Right forelimb (tissue), 1 donor: ENCODE measurements at regions not wholly inside any gene's neighbourhood (a gene's known extent, or its start where the extent isn't known, plus 50 kb on each side); places are given as distances from the start of the nearest gene placed in this dataset.
A peak's percentile ranks its signal among the peaks of the same experiment; 100 is the strongest.

ENCODE experiments used
- DNase-seq: peaks from one replicate; pipeline ENCODE4 v3.0.0-alpha.2; 2018

DNA sequence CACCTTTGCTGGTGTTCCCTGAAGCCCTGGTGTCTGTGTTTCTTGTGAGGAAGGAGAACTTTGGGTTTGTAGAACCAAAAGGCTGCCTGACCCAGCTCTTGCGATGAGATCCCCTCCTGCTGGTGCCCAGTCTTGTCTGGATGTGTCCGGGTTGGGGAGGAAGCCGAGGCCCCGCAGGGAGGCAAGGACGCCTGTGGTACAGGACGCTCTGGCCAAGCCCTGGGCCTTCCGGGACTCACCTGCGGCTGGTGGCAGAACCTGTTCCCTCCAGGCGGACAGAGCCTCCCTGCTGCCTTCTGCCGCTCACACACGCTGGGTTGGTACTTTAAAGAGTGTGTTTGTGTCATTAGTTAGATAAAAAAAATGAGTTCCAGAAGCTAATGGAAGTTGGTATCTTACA, 616.2 kb downstream of the GALR1 start:
- DNase-seq: no peak

- DNase-seq: no peak
Measured at GRCh38 chr18:77866351-77866750, 616.7 kb downstream of the GALR1 start.

DNA sequence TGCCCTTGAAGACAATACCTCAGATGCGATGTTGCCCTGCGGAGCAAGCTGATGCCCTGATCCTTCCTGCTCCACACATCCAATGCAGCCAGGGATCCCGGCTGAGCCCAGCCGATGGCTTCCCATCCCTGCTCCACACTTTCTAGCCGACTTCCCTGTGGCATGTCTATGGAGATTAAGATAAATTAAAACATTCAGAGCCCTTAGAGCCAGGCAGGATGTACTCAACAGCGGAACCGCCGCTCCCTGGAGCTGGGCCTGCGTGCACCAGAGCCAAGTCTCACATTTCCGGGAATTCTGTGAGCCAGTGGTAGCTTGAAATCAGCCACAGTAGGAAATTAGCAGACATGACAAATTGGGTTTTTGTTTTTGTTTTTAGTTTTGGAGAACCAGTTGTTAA, 620.6 kb downstream of the GALR1 start:
- DNase-seq: peak; percentile 63

DNA sequence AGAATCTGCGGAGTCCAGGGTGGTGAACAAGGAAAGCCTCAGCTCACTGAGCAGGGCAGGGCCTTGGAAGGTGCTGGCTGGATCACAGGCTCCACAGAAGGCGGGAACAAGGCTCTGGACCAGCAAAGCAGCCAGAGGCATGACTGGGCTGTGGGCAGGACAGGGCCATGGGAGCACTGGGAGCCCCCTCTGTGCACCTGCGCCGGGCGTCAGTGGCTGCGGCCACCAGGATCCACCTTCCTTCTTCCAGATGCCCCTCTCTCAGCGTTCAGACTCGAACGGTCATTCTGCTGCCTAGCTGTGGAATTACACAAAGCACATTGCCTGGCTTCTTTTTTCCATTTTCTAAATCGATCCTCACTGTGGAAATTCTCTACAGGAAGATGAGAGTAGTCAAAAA, 621.2 kb downstream of the GALR1 start:
- no peak for DNase-seq

DNA sequence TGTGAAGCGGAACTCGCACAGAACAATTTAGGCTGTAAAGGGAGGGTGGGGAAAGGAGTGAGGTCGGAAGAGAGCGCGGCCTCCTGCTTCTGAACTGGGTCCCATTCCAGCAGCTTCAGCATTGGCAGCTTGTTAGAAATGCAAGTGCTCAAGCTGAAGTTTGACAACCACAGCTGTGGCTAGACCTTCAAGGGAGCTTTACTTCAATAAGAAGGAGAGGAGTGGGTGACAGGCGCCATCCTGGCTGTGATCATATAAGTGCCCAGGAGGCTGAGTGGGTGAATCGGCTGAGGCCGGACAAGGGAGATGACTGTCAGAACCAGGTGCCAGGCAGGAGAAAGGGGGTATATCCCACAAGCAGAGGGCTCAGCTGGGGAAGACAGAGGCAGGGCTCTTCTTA, 622.5 kb downstream of the GALR1 start:
- DNase-seq: no peak

- DNase-seq: no peak
Measured at GRCh38 chr18:77876319-77876865, 626.7 kb downstream of the GALR1 start.

- DNase-seq: no peak
Measured at GRCh38 chr18:77879829-77880228, 630.2 kb downstream of the GALR1 start.

- DNase-seq: no peak
Measured at GRCh38 chr18:77884454-77884853, 634.8 kb downstream of the GALR1 start.

DNA sequence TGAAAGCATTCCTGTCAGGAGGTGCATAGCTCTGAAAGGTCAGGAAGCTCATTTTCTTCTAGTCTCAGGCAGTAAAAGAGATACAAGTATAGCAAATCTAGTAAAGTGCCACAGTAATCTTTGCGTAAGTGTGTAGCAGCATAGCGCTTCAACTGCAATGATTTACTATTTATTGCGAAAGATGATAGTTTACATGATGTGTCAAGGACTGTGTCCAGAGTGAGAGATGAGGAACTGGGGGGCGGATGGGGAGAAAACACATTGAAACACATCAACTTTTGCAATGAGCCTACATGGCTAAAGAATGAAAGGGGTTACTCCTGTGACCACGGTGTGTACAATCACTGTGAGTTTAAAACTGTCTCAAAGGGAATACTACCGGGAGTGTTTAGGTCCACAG, 644.4 kb downstream of the GALR1 start:
- no peak for DNase-seq

DNA sequence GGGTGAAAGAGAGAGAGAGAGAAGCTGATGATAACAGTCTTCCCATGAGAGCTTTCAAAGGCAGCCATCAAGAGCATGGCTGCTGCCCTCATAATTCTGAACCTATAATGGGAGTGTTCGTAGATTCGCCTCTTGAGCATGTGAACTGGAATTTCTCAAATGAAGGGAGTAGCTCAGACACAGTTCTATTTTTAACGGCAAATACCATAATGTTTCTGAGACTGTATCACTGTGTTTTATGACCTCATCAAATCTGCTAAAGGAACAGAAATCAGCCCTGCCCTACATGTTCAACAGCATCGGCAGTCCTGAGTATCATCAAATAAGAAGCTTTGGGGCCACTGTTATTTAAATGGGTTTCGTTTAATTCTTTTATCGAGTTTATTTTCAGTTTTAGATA, 645.6 kb downstream of the GALR1 start:
- no peak for DNase-seq

GRCh38 chr18:77896586-77897252, 647.1 kb downstream of the GALR1 start:
- DNase-seq: no peak

GRCh38 chr18:77897606-77898005, 648.0 kb downstream of the GALR1 start:
- no peak for DNase-seq

DNA sequence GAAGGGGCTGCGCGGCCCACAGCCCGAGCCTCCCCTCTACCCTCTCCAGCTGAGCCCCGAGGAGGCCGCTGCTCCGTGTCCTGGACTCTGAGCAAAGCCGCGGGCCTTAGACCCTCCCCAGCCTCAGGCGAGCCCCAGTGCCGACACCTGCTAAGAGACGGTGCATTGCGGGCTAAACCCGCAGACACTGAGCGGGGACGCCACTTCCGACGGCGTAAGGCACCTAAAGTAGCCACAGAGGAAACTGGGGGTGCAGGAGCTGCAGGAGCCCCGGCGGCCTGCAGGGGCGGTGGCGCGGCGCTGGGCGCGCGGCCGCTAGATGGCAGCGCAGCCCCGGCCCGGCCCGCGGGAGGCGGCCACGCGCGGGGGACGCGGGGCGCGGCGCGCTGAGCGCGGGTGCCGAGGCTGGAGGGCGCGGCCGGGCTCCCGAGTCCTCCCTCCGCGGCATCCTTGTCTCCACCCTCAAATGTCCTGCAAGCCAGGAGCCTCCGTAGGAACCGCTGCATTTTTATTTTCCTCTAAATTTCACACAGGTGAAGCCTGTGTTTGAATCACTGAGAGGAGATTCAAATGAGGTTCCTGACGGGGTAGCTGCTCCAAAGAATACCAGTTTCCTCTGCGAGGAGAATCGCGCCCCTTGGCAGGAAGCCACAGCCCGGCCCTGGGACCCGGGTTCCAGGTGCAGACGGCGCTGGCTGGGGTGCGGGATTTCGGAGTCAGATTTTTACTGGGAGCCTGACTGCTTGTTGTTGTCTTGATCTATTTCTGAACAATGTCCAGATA, 650.5 kb downstream of the GALR1 start:
- peak; percentile 67 for DNase-seq

DNA sequence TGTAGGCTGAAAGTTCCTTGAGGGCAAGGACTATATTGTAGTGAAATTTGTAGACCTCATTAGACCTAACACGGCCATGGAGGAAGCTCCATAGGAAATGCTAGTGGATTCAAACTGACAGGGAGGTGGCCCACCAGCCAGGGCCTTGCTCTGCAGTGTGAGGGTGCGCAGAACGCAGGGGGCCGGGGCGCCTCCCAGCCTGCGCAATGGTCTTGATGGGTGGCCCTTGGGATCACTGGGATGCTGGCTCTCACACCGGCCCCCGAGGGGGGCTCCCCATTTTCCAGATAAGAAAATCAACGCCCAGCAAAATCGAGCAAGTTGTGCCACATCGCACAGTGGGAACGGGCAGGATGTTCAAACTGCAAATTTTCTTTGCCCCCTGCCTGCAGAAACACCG, 655.4 kb downstream of the GALR1 start:
- DNase-seq: no peak

GRCh38 chr18:77905449-77906055, 655.9 kb downstream of the GALR1 start:
- no peak for DNase-seq

- no peak for DNase-seq
Measured at GRCh38 chr18:77906103-77906892, 656.6 kb downstream of the GALR1 start.

DNA sequence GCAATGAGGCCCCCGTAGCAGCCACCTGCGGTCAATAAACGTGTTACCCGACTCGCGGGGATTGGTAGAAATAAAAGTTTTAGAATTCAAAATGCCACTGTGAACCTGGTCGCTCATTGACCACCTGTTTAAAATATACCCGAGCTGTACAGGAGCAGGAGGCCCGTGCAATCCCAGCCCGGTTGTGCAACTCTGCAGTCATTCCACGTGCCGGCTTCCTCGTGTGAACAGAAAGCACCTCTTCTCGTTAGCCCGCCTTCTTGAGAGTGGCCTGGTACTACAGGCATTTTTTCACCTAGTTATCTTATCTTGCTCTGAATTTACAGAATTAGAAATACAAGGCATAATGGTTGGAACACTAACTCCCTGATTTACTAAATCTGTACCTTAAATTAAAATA, 660.7 kb downstream of the GALR1 start:
- DNase-seq: no peak

DNA sequence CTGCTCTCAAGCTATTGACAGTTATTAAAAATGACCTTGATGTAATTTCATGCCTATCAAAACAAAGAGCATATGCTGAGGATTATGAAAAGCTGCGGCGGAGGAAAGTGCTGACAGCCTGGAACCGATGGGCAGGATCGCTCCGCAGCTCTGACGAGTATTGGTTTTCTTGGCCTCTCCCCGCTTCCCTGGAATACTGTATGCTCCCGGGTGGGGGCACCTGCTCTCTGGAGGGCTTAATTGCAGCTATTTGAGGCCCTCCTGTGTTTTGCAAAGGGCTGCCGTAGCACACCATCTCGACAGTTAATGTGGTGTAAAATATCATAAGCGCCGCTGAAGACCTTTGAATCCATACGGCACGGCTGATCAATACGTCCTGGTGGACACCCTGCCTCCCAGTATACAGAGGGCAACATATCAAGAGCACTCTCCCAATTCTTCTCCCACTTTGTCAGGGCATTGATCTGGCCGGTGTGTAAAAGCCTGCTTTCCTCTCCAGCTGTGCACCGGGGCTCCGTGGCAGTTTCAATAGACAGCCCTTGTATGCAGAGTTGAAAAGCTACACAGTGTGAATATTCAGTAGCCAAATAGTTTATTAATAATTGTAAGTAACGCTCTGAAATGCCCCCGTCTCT, 662.4 kb downstream of the GALR1 start:
- no peak for DNase-seq

DNA sequence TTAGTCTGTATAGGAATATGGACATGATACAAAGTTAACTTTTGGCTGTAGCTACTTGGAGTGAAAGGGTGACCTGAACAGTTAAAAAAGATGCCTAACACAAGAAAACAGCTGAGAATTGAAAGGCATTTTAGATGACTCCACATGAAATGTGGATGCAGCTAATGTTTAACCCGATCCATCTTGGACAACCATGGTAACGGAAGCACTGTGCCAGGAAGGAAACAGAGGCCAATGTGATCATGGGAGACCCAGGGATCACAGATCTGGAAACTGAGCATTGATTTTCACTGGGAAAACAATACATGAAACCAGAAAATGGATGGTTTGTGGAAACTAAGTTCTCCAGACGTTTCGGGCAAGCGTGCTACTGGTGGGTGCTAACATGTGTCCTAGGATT, 669.1 kb downstream of the GALR1 start:
- no peak for DNase-seq

DNA sequence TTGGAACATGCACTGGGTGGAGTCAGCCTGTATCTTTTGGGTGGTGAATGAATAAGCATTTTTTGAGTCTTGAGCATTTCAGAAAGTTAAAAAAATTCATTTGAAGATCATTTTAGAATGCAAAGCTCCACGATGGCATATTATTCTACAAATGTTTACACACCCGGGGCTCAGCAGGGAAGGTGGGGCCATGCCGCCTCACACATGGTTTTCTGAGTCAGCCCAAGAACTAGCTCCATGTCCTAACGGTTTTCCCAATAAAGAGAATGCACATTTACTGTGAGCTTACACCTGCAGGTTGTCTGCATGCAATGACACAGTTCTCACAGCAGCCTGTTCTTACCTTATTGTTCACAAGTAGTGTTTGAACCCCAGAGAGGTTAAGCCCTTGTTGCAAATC, 670.3 kb downstream of the GALR1 start:
- no peak for DNase-seq

GRCh38 chr18:77935342-77935741, 685.7 kb downstream of the GALR1 start:
- no peak for DNase-seq

DNA sequence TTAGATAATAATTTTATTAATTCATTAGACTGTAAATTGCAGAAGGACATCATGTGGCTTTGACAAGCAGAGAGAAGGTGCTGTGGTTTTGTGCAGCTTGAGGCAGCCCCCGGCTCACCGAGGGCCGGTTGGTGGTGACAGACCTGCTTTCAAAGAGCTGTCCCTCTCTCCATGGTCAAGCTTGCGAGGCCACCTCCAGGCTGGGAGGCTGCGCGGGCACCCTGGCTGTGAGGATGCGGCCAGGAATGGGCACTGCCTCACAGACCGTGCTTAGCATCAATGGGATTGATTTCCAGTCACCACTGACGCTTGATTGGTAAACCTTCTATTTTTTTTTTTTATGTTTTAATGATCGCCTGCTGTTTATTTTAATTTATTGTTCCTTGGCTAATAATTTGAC, 690.9 kb downstream of the GALR1 start:
- DNase-seq: no peak

DNA sequence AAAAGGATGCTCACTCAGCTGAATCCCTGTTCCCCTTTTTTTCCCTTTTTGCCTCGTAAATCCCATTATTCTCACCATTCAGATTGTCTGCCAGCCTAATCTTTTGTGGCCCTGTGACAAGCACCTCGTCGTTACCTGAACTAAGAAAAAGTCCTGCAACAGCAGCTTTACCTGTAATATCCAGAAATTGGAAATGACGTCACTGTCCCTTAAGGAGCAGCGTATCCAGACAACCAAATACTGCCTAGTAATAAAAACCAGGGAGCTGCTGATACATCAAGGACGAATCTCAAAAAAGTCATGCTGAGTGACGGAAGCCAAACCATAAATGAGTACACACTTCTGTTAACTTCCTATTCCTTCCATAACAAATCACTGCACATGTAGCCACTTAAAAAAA, 694.9 kb downstream of the GALR1 start:
- DNase-seq: no peak
